DND-41 (cell line): ENCODE measurements at regions not wholly inside any gene's neighbourhood (a gene's known extent, or its start where the extent isn't known, plus 50 kb on each side); places are given as distances from the start of the nearest gene placed in this dataset.

Source experiments
- ATAC-seq: fragments of 200-7000 bp; cut with Tn5 transposase; 3 replicates; pipeline ENCODE4 v1.9.1; 2021; ENCODE audit warnings: low read depth; ENCODE audit not compliant: insufficient read depth
- DNase-seq: peaks from one replicate; pipeline ENCODE4 v3.0.0-alpha.2; 2020
- H2AFZ ChIP-seq: 2 replicates; pipeline ENCODE4 v1.6.0; 2012; ENCODE audit warnings: low read depth, low read length
- H3K27ac ChIP-seq: 2 replicates; pipeline ENCODE4 v1.5.1; 2012; ENCODE audit warnings: low read length, inconsistent platforms
- H3K27me3 ChIP-seq: fragments of 200-600 bp; sonication (generic); 2 replicates; pipeline ENCODE4 v1.6.0; 2012; ENCODE audit warnings: low read length, mild to moderate bottlenecking, inconsistent platforms; ENCODE audit not compliant: insufficient read depth, poor library complexity
- H3K36me3 ChIP-seq: 2 replicates; pipeline ENCODE4 v1.5.1; 2012; ENCODE audit warnings: low read length, inconsistent platforms; ENCODE audit not compliant: insufficient read depth
- H3K4me1 ChIP-seq: 2 replicates; pipeline ENCODE4 v1.5.1; 2012; ENCODE audit warnings: mild to moderate bottlenecking, low read length; ENCODE audit not compliant: insufficient read depth
- H3K4me2 ChIP-seq: 2 replicates; pipeline ENCODE4 v1.6.0; 2012; ENCODE audit warnings: mild to moderate bottlenecking, moderate library complexity, low read length, inconsistent platforms; ENCODE audit not compliant: insufficient read depth
- H3K4me3 ChIP-seq, 2 experiments: fragments of 200-600 bp in 1 of 2; shearing (Covaris generic) in 1 of 2; 2 replicates each; pipeline ENCODE4 v1.5.1; 2012 to 2016; ENCODE audit warnings: inconsistent platforms in 2 of 2, low read length in 2 of 2, mild to moderate bottlenecking in 2 of 2, low read depth in 1 of 2, moderate library complexity in 1 of 2
- H3K79me2 ChIP-seq: 2 replicates; pipeline ENCODE4 v1.6.0; 2012; ENCODE audit warnings: low read length, inconsistent platforms; ENCODE audit not compliant: insufficient read depth
- H3K9ac ChIP-seq: 2 replicates; pipeline ENCODE4 v1.6.0; 2012; ENCODE audit warnings: low read depth, mild to moderate bottlenecking, inconsistent platforms, low read length, moderate library complexity
- H3K9me3 ChIP-seq: 2 replicates; pipeline ENCODE4 v1.5.1; 2012; ENCODE audit warnings: low read length, moderate library complexity, mild to moderate bottlenecking, inconsistent platforms; ENCODE audit not compliant: insufficient read depth, severe bottlenecking
- H4K20me1 ChIP-seq: 2 replicates; pipeline ENCODE4 v1.6.0; 2012; ENCODE audit warnings: low read length; ENCODE audit not compliant: insufficient read depth
- CTCF ChIP-seq: IDR thresholded peaks from 2 replicates; pipeline ENCODE4 v1.5.1; 2012; ENCODE audit warnings: borderline replicate concordance, low read length, moderate library complexity, mild to moderate bottlenecking; ENCODE audit not compliant: poor library complexity, severe bottlenecking; ENCODE audit errors: extremely low read depth
- EZH2 ChIP-seq: IDR thresholded peaks from 3 replicates; pipeline ENCODE4 v1.6.1; 2012; ENCODE audit warnings: borderline replicate concordance, low read depth, mild to moderate bottlenecking, moderate library complexity, low read length, inconsistent platforms; ENCODE audit not compliant: severe bottlenecking

DNA sequence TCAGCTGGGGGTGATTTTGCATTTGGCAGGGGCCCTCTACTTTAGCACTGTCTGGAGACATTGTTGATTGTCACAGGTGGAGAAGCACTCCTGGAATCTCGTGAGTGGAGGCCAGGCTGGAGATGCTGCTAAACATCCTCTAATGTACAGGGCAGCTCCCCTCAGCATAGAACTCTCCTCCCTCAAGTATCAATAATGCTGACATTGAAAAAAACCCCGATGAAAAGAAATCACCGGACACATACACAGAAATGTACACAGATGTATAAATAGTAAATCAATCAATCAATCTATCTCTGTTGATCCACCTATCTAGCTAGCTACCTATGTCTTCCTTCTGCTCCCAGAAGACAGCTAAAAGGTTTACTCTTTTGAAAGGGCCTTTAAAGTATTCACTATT, 89.4 kb upstream of the KCNJ15 start:
- no peak overlapping the region for H3K27ac ChIP-seq
- no peak overlapping the region for H2AFZ ChIP-seq
- no peak overlapping the region for H3K9ac ChIP-seq
- ATAC-seq, result no peak
- no peaks in the 10 kb centered on the region for H4K20me1 ChIP-seq
- H3K36me3 ChIP-seq, result no peaks in the 10 kb centered on the region
- no peaks in the 10 kb centered on the region for H3K27me3 ChIP-seq
- H3K79me2 ChIP-seq, result no peaks in the 10 kb centered on the region
- H3K4me1 ChIP-seq, result no peaks in the 10 kb centered on the region
- no peak for DNase-seq
- H3K4me3 ChIP-seq, result no peak overlapping the region
- no peaks in the 10 kb centered on the region for H3K9me3 ChIP-seq
- H3K4me2 ChIP-seq, result no peak overlapping the region
- TF ChIP-seq EZH2 (no peak), CTCF (no peak)

- Histone ChIP-seq H3K4me3 (no peak overlapping the region), H3K4me1 (no peaks in the 10 kb centered on the region), H3K4me2 (no peak overlapping the region), H3K27ac (no peak overlapping the region), H3K9me3 (no peaks in the 10 kb centered on the region), H4K20me1 (no peaks in the 10 kb centered on the region), H3K9ac (no peak overlapping the region), H2AFZ (no peak overlapping the region), H3K27me3 (no peaks in the 10 kb centered on the region), H3K36me3 (no peaks in the 10 kb centered on the region), H3K79me2 (no peaks in the 10 kb centered on the region)
- DNase-seq, result no peak
- no peak for ATAC-seq
- TF ChIP-seq CTCF (peak; percentile 39), EZH2 (no peak)
Measured at GRCh38 chr21:38170283-38170682, 86.5 kb upstream of the KCNJ15 start.

GRCh38 chr21:38170704-38171682, 85.8 kb upstream of the KCNJ15 start:
- no peak overlapping the region for H3K9ac ChIP-seq
- no peak for DNase-seq
- H2AFZ ChIP-seq, result no peak overlapping the region
- H3K27ac ChIP-seq, result no peak overlapping the region
- no peaks in the 10 kb centered on the region for H3K4me1 ChIP-seq
- H3K27me3 ChIP-seq, result no peaks in the 10 kb centered on the region
- H3K36me3 ChIP-seq, result no peaks in the 10 kb centered on the region
- no peak for ATAC-seq
- H3K9me3 ChIP-seq, result no peaks in the 10 kb centered on the region
- TF ChIP-seq CTCF, result no peak
- no peak for TF ChIP-seq EZH2
- no peaks in the 10 kb centered on the region for H4K20me1 ChIP-seq
- H3K4me2 ChIP-seq, result no peak overlapping the region
- no peak overlapping the region for H3K4me3 ChIP-seq
- no peaks in the 10 kb centered on the region for H3K79me2 ChIP-seq
